NOMO-1 treated with DMSO at 0.1 percent for 48 hours (cell line): ENCODE measurements at regions not wholly inside any gene's neighbourhood (a gene's known extent, or its start where the extent isn't known, plus 50 kb on each side); places are given as distances from the start of the nearest gene placed in this dataset.

Experiments used
- DNase-seq: peaks from one replicate; lab custom pipeline; 2025; ENCODE audit not compliant: unreplicated experiment; lab: John Stamatoyannopoulos, UW

DNA sequence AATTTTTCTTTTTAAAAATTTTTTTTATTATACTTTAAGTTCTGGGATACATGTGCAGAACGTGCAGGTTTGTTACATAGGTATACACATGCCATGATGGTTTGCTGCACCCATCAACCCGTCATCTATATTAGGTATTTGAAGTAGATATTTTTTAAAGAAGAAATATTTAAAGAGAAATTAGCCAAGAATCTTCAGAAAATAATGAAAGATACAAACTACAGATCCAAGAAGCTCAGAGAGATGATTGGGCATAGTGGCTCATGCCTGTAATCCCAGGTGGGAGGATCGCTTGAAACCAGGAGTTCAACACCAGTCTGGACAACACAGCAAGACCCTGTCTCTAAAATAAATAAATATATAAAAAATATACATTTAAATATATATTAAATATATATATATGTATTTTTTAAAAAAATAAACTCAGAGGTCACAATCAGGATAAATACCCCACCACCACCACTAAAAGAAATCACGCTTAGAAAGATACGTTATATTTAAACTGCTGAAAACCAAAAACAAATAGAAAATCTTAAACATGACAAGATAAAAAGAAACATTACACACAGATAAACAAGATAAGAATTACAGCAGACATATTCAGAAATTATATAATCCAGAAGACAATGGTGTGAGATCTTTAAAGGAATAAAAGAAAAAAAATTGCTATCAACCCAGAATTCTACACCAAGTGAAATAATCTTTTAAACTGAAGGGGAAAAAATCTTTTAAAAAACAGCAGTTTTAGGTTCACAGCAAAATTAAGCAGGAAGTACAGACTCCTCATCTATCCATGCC, 57.5 kb downstream of the CSF2 start:
- no peak for DNase-seq

DNA sequence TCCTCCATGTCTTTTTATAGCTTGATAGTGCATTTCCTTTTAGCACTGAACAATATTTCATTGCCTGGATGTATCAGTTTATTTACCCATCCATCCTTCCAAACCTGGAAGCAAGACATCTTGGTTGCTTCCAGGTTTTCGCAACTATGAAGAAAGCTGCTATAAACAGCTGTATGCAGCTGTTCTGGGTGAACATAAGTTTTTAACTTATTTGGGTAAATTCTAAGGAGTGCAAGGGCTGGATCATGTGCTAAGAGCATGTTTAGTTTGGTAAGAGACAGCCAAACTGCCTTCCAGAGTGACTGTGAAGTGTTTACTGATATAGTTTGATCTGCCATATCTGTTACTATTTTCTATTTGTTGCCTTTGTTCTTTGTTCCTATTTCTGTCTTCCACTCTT, 58.5 kb downstream of the CSF2 start:
- DNase-seq: no peak

DNA sequence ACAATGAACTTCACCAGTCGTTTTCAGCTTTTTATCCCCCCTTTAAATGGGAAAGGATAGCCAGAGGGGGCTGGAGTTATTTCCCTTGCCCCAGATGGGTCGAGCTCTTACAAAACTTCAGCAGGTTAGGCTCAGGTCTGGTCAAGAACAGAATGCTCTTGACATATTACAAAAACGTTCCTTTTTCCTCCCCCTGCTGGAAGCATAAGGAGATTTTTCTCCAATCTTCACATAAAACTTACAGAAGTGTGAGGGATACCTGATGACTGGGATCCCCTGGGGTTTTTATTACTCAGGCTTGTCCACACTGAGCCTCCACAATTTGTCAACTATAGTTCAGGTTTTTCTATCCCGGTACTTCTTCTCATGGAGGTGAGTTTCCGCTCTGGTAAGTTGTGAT, 60.8 kb downstream of the CSF2 start:
- peak; percentile 14 for DNase-seq

- DNase-seq: no peak
These were observed 63.3 kb downstream of the CSF2 start for GRCh38 chr5:132136906-132137305.

DNA sequence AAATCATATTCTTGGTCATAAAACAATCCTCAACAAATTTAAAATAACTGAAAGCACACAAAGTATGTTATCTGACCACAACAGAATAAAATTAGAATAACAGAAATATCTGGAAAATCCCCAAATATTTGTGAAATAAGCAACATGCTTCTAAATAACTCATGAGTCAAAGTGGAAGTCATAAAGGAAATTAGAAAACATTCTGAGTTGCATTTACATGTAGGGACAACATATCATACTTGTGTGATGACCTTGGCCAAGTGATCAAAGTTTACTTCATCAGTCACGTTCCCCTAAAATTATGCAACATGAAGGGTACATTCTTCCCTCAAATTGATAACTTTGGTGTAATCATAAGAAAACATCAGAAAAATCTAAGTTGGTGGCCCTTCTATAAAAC, 64.7 kb downstream of the CSF2 start:
- DNase-seq: no peak
